ENCODE measurements at regions not wholly inside any gene's neighbourhood (a gene's known extent, or its start where the extent isn't known, plus 50 kb on each side); places are given as distances from the start of the nearest gene placed in this dataset.

DNA sequence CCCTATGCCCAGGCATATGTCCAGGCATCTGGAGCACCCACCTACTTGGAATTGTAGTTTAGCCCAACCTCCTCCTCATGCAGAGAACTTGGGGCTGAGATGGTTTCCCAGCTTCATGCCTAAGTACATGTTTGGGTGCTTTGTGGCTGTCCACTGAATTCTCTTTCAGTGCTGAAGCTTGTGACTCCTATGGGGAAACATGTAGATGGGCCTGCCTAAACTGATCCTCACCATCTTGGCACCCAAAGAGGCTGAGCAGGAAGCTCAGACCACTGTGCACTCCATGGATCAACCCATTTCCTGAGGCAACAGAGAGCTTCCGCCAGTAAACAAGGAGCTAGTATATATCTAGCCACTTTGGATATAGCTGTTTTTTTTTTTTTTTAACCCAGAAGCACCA lies 2733.7 kb downstream of the PCDH7 start:
- TF ChIP-seq, protein P1, sequence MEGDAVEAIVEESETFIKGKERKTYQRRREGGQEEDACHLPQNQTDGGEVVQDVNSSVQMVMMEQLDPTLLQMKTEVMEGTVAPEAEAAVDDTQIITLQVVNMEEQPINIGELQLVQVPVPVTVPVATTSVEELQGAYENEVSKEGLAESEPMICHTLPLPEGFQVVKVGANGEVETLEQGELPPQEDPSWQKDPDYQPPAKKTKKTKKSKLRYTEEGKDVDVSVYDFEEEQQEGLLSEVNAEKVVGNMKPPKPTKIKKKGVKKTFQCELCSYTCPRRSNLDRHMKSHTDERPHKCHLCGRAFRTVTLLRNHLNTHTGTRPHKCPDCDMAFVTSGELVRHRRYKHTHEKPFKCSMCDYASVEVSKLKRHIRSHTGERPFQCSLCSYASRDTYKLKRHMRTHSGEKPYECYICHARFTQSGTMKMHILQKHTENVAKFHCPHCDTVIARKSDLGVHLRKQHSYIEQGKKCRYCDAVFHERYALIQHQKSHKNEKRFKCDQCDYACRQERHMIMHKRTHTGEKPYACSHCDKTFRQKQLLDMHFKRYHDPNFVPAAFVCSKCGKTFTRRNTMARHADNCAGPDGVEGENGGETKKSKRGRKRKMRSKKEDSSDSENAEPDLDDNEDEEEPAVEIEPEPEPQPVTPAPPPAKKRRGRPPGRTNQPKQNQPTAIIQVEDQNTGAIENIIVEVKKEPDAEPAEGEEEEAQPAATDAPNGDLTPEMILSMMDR (IDR thresholded peaks at IDR 0.05) = no peak
- TF ChIP-seq POLR2A (IDR thresholded peaks at IDR 0.05; ENCODE audit: low read depth) (no peak), EP300 (IDR thresholded peaks at IDR 0.05) (no peak)
